ENCODE measurements at regions not wholly inside any gene's neighbourhood (a gene's known extent, or its start where the extent isn't known, plus 50 kb on each side); places are given as distances from the start of the nearest gene placed in this dataset.
"Not testable (repeated sequence)": the region's sequence is repeated elsewhere in the genome, so short reads cannot be mapped to it uniquely, and the experiment has no call there.

GRCh38 chr6:4378319-4378996 is 243.1 kb upstream of the ECI2 start:
- DNase-seq (ENCODE audit: low spot score) = no peak

- DNase-seq (ENCODE audit: low spot score) = no peak
Observed at GRCh38 chr6:4377603-4378002, 242.2 kb upstream of the ECI2 start.

- no peak for DNase-seq (ENCODE audit: low spot score)
Observed at GRCh38 chr6:4374216-4374615, 238.8 kb upstream of the ECI2 start.

- no peak for DNase-seq (ENCODE audit: low spot score)
Observed at GRCh38 chr6:4372866-4373265, 237.5 kb upstream of the ECI2 start.

GRCh38 chr6:4371207-4371921 is 236.0 kb upstream of the ECI2 start:
- DNase-seq (ENCODE audit: low spot score) = no peak

- no peak for DNase-seq (ENCODE audit: low spot score)
Observed at GRCh38 chr6:4370066-4370465, 234.7 kb upstream of the ECI2 start.

GRCh38 chr6:4369616-4370015 is 234.2 kb upstream of the ECI2 start:
- no peak for DNase-seq (ENCODE audit: low spot score)

GRCh38 chr6:4368649-4369048 is 233.3 kb upstream of the ECI2 start:
- no peak for DNase-seq (ENCODE audit: low spot score)

- no peak for DNase-seq (ENCODE audit: low spot score)
Observed at GRCh38 chr6:4367643-4368042, 232.3 kb upstream of the ECI2 start.

GRCh38 chr6:4366635-4367395 is 231.4 kb upstream of the ECI2 start:
- DNase-seq (ENCODE audit: low spot score) = no peak

GRCh38 chr6:4365686-4366085 is 230.3 kb upstream of the ECI2 start:
- DNase-seq (ENCODE audit: low spot score) = no peak

GRCh38 chr6:4364711-4365110 is 229.3 kb upstream of the ECI2 start:
- DNase-seq (ENCODE audit: low spot score) = no peak

GRCh38 chr6:4364172-4364571 is 228.8 kb upstream of the ECI2 start:
- DNase-seq (ENCODE audit: low spot score) = no peak

- DNase-seq (ENCODE audit: low spot score) = no peak
Observed at GRCh38 chr6:4363656-4364055, 228.3 kb upstream of the ECI2 start.

- DNase-seq (ENCODE audit: low spot score) = no peak
Observed at GRCh38 chr6:4362326-4362725, 227.0 kb upstream of the ECI2 start.

GRCh38 chr6:4360920-4361319 is 225.5 kb upstream of the ECI2 start:
- DNase-seq (ENCODE audit: low spot score) = no peak

GRCh38 chr6:4359108-4359730 is 223.8 kb upstream of the ECI2 start:
- no peak for DNase-seq (ENCODE audit: low spot score)

GRCh38 chr6:4358414-4359107 is 223.2 kb upstream of the ECI2 start:
- DNase-seq (ENCODE audit: low spot score) = peak; percentile 89

- DNase-seq (ENCODE audit: low spot score) = not testable (repeated sequence)
Observed at GRCh38 chr6:4357660-4358152, 222.3 kb upstream of the ECI2 start.

- DNase-seq (ENCODE audit: low spot score) = no peak
Observed at GRCh38 chr6:4356899-4357659, 221.7 kb upstream of the ECI2 start.

GRCh38 chr6:4355241-4355640 is 219.9 kb upstream of the ECI2 start:
- no peak for DNase-seq (ENCODE audit: low spot score)

Measured in mucosa of gallbladder (tissue), 1 donor.